A549 (cell line): ENCODE measurements at regions not wholly inside any gene's neighbourhood (a gene's known extent, or its start where the extent isn't known, plus 50 kb on each side); places are given as distances from the start of the nearest gene placed in this dataset.

Experiments
- ATAC-seq, 2 experiments: fragments of 200-7000 bp in 1 of 2; fragments of >200 bp in 1 of 2; cut with Nextera tagmentation in 1 of 2; cut with Tn5 transposase in 1 of 2; 3 replicates each; pipeline versions ENCODE4 v1.8.0 to v1.9.1; 2018 to 2020; ENCODE audit warnings: mild to moderate bottlenecking in 1 of 2, moderate library complexity in 1 of 2
- CTCF ChIA-PET: fragments of 300-600 bp; sonication (Branson Sonifier 250); formaldehyde crosslinking; extraction: SDS; loops from one replicate; lab custom pipeline; 2021; ENCODE audit warnings: antibody characterized with exemption, inconsistent platforms; lab: Yijun Ruan, JAX
- POLR2A ChIA-PET: fragments of 350-600 bp; formaldehyde crosslinking; extraction: SDS; loops from one replicate; lab custom pipeline; 2021; ENCODE audit warnings: antibody characterized with exemption, inconsistent platforms; lab: Yijun Ruan, JAX
- DNase-seq, 2 experiments: peaks; one replicate each; pipeline versions ENCODE4 v3.0.0 to v3.0.0-alpha.2; 2011 to 2016; ENCODE audit warnings: low read depth in 1 of 2, low spot score in 1 of 2
- FAIRE-seq: peaks from 2 replicates; lab custom pipeline; 2011; peaks lifted over from hg19 to GRCh38; lab: Jason Lieb, UNC
- H3K27ac ChIP-seq, 2 experiments: fragments of >200 bp; sonication (Bioruptor Twin); formaldehyde crosslinking; 3 replicates each; pipeline ENCODE4 v1.5.1; 2016 to 2017
- H3K4me1 ChIP-seq: fragments of >200 bp; sonication (Bioruptor Twin); formaldehyde crosslinking; 3 replicates; pipeline ENCODE4 v1.6.1; 2016
- H3K4me2 ChIP-seq: fragments of >200 bp; sonication (Bioruptor Twin); formaldehyde crosslinking; 3 replicates; pipeline ENCODE4 v1.6.1; 2016
- H3K4me3 ChIP-seq: fragments of >200 bp; sonication (Bioruptor Twin); formaldehyde crosslinking; 3 replicates; pipeline ENCODE4 v1.5.1; 2016
- H3K9me3 ChIP-seq: fragments of >200 bp; sonication (Bioruptor Twin); formaldehyde crosslinking; 3 replicates; pipeline ENCODE4 v1.6.1; 2016
- CBX8 ChIP-seq: fragments of 200-600 bp; sonication (generic); IDR thresholded peaks from 2 replicates; pipeline ENCODE4 v1.6.1; 2016
- CEBPB ChIP-seq, 2 experiments: fragments of >200 bp in 1 of 2; sonication (Bioruptor Twin) in 1 of 2; formaldehyde crosslinking in 1 of 2; IDR thresholded peaks; 2 replicates each; pipeline ENCODE4 v1.6.1; 2012 to 2016
- CHD2 ChIP-seq: fragments of 150-350 bp; IDR thresholded peaks from 2 replicates; pipeline ENCODE4 v1.6.1; 2014; ENCODE audit warnings: low read length; ENCODE audit not compliant: partially characterized antibody
- EHF ChIP-seq: fragments of 250-450 bp; sonication (Bioruptor Pico); IDR thresholded peaks from 2 replicates; pipeline ENCODE4 v1.5.0; 2020; ENCODE audit warnings: mild to moderate bottlenecking
- EHMT2 ChIP-seq: fragments of 200-600 bp; sonication (generic); IDR thresholded peaks from 2 replicates; pipeline ENCODE4 v1.6.1; 2016; ENCODE audit warnings: antibody characterized with exemption, low read depth, mild to moderate bottlenecking, moderate library complexity
- EP300 ChIP-seq, 2 experiments: fragments of >200 bp; sonication (Bioruptor Twin); formaldehyde crosslinking; IDR thresholded peaks; 2 replicates in 1 of 2; 3 replicates in 1 of 2; pipeline ENCODE4 v1.6.1; 2016 to 2017
- FOSB ChIP-seq: fragments of 250-450 bp; sonication (Bioruptor Pico); IDR thresholded peaks from 2 replicates; pipeline ENCODE4 v1.5.0; 2020; ENCODE audit warnings: mild to moderate bottlenecking, moderate library complexity
- FOSL2 ChIP-seq, 2 experiments: fragments of 450-650 bp in 1 of 2; fragments of >200 bp in 1 of 2; sonication (Bioruptor Twin) in 1 of 2; formaldehyde crosslinking; IDR thresholded peaks; 2 replicates each; pipeline versions ENCODE4 v1.5.0 to v1.6.1; 2016 to 2020; ENCODE audit warnings: mild to moderate bottlenecking in 1 of 2, moderate library complexity in 1 of 2
- GATA3 ChIP-seq: IDR thresholded peaks from 2 replicates; pipeline ENCODE4 v1.6.1; 2012; ENCODE audit warnings: borderline replicate concordance
- HDAC2 ChIP-seq: fragments of 200-600 bp; sonication (generic); IDR thresholded peaks from 2 replicates; pipeline ENCODE4 v1.6.1; 2016
- HOXB5 ChIP-seq: fragments of 250-450 bp; sonication (Bioruptor Pico); IDR thresholded peaks from 2 replicates; pipeline ENCODE4 v1.5.0; 2020; ENCODE audit warnings: mild to moderate bottlenecking, moderate library complexity
- MAFK ChIP-seq: fragments of 450-650 bp; IDR thresholded peaks from 2 replicates; pipeline ENCODE4 v1.6.1; 2014; ENCODE audit not compliant: partially characterized antibody
- MAZ ChIP-seq: fragments of 150-350 bp; IDR thresholded peaks from 2 replicates; pipeline ENCODE4 v1.6.1; 2014; ENCODE audit warnings: antibody characterized with exemption, low read depth, low read length, borderline replicate concordance
- NPAS2 ChIP-seq: fragments of 250-450 bp; sonication (Bioruptor Pico); IDR thresholded peaks from 2 replicates; pipeline ENCODE4 v1.8.0; 2022; ENCODE audit warnings: mild to moderate bottlenecking, moderate library complexity, borderline replicate concordance
- NR3C1 ChIP-seq: fragments of >200 bp; sonication (Bioruptor Twin); formaldehyde crosslinking; IDR thresholded peaks from 3 replicates; pipeline ENCODE4 v1.6.1; 2017
- PHF8 ChIP-seq: fragments of 200-600 bp; sonication (generic); IDR thresholded peaks from 2 replicates; pipeline ENCODE4 v1.6.1; 2016; ENCODE audit warnings: low read depth, mild to moderate bottlenecking, antibody characterized with exemption, moderate library complexity, borderline replicate concordance
- POLR2A ChIP-seq: IDR thresholded peaks from 2 replicates; pipeline ENCODE4 v1.6.1; 2012; ENCODE audit warnings: mild to moderate bottlenecking, low read length
- RAD21 ChIP-seq, 2 experiments: fragments of >200 bp in 1 of 2; sonication (Bioruptor Twin) in 1 of 2; formaldehyde crosslinking in 1 of 2; IDR thresholded peaks in 1 of 2; conservative IDR thresholded peaks in 1 of 2; 2 replicates in 1 of 2; 3 replicates in 1 of 2; pipeline ENCODE4 v1.6.1; 2012 to 2018; ENCODE audit warnings: inconsistent platforms in 1 of 2
- RARB ChIP-seq: fragments of 250-450 bp; sonication (Bioruptor Pico); IDR thresholded peaks from 2 replicates; pipeline ENCODE4 v1.8.0; 2021; ENCODE audit warnings: mild to moderate bottlenecking, moderate library complexity
- RCOR1 ChIP-seq: fragments of 150-350 bp; IDR thresholded peaks from 2 replicates; pipeline ENCODE4 v1.6.1; 2014; ENCODE audit warnings: antibody characterized with exemption, low read length, low read depth
- SREBF2 ChIP-seq: fragments of 450-650 bp; IDR thresholded peaks from 2 replicates; pipeline ENCODE4 v1.6.1; 2014; ENCODE audit warnings: mild to moderate bottlenecking, moderate library complexity
- ZC3H11A ChIP-seq: fragments of 450-650 bp; IDR thresholded peaks from 2 replicates; pipeline ENCODE4 v1.6.1; 2014; ENCODE audit warnings: antibody characterized with exemption, mild to moderate bottlenecking
- ZSCAN20 ChIP-seq: fragments of 250-450 bp; sonication (Bioruptor Pico); IDR thresholded peaks from 2 replicates; pipeline ENCODE4 v1.8.0; 2022; ENCODE audit warnings: mild to moderate bottlenecking, moderate library complexity
- WGBS: methylation state at CpG from one replicate; pipeline ENCODE4 v1.1.6; 2017; ENCODE audit errors: missing lambda C conversion rate; 5-methylcytosine and 5-hydroxymethylcytosine counted together
- TF ChIP-seq, protein P1 (sequence below): IDR thresholded peaks from 2 replicates; pipeline ENCODE4 v1.6.1; 2012
- TF ChIP-seq, protein P2 (sequence below): IDR thresholded peaks from 2 replicates; pipeline ENCODE4 v1.6.1; 2012; ENCODE audit warnings: low read depth, borderline replicate concordance
- TF ChIP-seq, protein P3 (sequence below): fragments of >200 bp; sonication (Bioruptor Twin); formaldehyde crosslinking; IDR thresholded peaks from 2 replicates; pipeline ENCODE4 v1.6.1; 2016
- TF ChIP-seq, protein P4 (sequence below): IDR thresholded peaks from 2 replicates; pipeline ENCODE4 v1.6.1; 2012
- TF ChIP-seq, protein P5 (sequence below): fragments of 450-650 bp; IDR thresholded peaks from 2 replicates; pipeline ENCODE4 v1.6.1; 2014; ENCODE audit warnings: antibody characterized with exemption
- TF ChIP-seq, protein P6 (sequence below): fragments of 250-450 bp; sonication (Bioruptor Pico); IDR thresholded peaks from 2 replicates; pipeline ENCODE4 v1.5.0; 2020; ENCODE audit warnings: low read depth, mild to moderate bottlenecking, moderate library complexity
- TF ChIP-seq, protein P7 (sequence below): fragments of 250-450 bp; sonication (Bioruptor Pico); IDR thresholded peaks from 2 replicates; pipeline ENCODE4 v1.5.0; 2021; ENCODE audit warnings: mild to moderate bottlenecking, moderate library complexity, borderline replicate concordance

DNA sequence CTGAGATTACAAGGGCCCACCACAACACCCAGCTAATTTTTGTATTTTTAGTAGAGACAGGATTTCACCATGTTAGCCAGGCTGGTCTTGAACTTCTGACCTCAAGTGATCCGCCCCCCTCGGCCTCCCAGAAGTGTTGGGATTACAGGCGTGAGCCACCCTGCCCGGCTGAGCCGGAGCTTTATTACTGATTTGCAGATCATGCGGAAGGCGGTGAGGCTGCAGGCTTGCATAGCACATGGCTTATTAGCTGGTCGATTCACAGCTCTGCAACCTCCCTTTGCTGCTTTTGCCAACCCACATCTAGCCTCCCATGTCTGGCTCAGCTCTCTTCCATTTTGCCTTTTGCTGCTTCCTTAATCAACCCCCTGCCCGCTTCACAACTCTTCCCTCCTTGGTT, 210.3 kb downstream of the VAPA start:
- no peak for ATAC-seq
- Histone ChIP-seq H3K9me3 (peaks cover 10% of the 10 kb centered on the region; the same call in 2 of the 3 replicates), H3K4me2 (no peak overlapping the region), H3K27ac (no peak overlapping the region), H3K4me1 (no peaks in the 10 kb centered on the region), H3K4me3 (no peak overlapping the region)
- ChIA-PET CTCF (interaction anchor here (1.0 kb wide), 1 partner anchor 19 kb away, joined by 3 read pairs; no protein-coding TSS in a partner anchor), POLR2A (no interaction called here)
- TF ChIP-seq RARB (no peak), MAZ (no peak), POLR2A (no peak), NPAS2 (no peak), ZSCAN20 (CRISPR knock-in tag) (no peak), CBX8 (no peak), EHMT2 (no peak), EHF (CRISPR knock-in tag) (no peak), FOSL2 (IDR thresholded peaks at IDR 0.05) (no peak), FOSL2 (CRISPR knock-in tag; IDR thresholded peaks at IDR 0.05) (no peak), HOXB5 (CRISPR knock-in tag) (no peak), NR3C1 (no peak), RCOR1 (no peak), RAD21 (conservative IDR thresholded peaks at IDR 0.05 in 1 of 2, IDR thresholded peaks at IDR 0.05 in 1 of 2) (no peak), HDAC2 (no peak), FOSB (CRISPR knock-in tag) (no peak), EP300 (IDR thresholded peaks at IDR 0.05) (no peak)
- TF ChIP-seq, protein P1, sequence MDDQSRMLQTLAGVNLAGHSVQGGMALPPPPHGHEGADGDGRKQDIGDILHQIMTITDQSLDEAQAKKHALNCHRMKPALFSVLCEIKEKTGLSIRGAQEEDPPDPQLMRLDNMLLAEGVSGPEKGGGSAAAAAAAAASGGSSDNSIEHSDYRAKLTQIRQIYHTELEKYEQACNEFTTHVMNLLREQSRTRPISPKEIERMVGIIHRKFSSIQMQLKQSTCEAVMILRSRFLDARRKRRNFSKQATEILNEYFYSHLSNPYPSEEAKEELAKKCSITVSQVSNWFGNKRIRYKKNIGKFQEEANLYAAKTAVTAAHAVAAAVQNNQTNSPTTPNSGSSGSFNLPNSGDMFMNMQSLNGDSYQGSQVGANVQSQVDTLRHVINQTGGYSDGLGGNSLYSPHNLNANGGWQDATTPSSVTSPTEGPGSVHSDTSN, result no peak
- no peak for FAIRE-seq
- DNase-seq, result no peak
- 92% methylated on average over 5 of the region's 9 CpGs for WGBS

DNA sequence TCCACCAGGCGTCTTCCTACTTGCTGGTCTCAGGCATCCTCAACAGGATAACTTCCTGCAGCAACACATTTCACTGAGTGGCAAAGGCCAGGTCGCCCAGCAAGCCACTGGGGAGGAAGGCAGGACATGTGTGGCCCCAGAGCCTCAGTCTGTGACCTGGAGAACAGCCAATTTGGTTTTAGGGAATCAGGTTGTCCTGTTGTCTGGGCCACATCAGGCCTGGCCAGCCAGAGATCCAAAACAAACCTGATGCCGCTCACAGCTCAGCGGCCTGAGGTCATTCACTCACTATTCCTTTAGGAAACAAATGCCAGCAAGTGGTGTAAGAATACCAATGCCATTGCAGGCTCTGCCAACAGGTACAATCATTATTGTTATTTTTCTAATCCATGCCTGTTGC, 210.7 kb downstream of the VAPA start:
- no peak overlapping the region for H3K4me2 ChIP-seq
- no peak overlapping the region for H3K4me3 ChIP-seq
- CTCF ChIA-PET, result interaction anchor here (1.0 kb wide), 1 partner anchor 18 kb away, joined by 3 read pairs; no protein-coding TSS in a partner anchor
- peaks cover 6% of the 10 kb centered on the region; the same call in 2 of the 3 replicates for H3K9me3 ChIP-seq
- WGBS, result 88% methylated on average over 4 of the region's 4 CpGs
- TF ChIP-seq, protein P1, result no peak
- TF ChIP-seq CEBPB (IDR thresholded peaks at IDR 0.05) (no peak), FOSL2 (IDR thresholded peaks at IDR 0.05) (no peak), FOSL2 (CRISPR knock-in tag; IDR thresholded peaks at IDR 0.05) (no peak), GATA3 (no peak), CHD2 (no peak), CBX8 (no peak)
- TF ChIP-seq, all 56 proteins: peak for 0
- no peak overlapping the region for H3K27ac ChIP-seq
- no peaks in the 10 kb centered on the region for H3K4me1 ChIP-seq
- ATAC-seq (no peak), FAIRE-seq (no peak), DNase-seq (no peak)
- POLR2A ChIA-PET, result no interaction called here

GRCh38 chr18:10124967-10125366, 211.2 kb downstream of the VAPA start:
- FAIRE-seq, result no peak
- Histone ChIP-seq H3K9me3 (peaks cover 4% of the 10 kb centered on the region; the same call in 1 of the 3 replicates), H3K27ac (no peak overlapping the region), H3K4me2 (no peak overlapping the region), H3K4me3 (no peak overlapping the region), H3K4me1 (no peaks in the 10 kb centered on the region)
- CTCF ChIA-PET, result no interaction called here
- POLR2A ChIA-PET, result no interaction called here
- no peak for DNase-seq
- no peak for ATAC-seq
- 68% methylated on average over 3 of the region's 3 CpGs for WGBS
- TF ChIP-seq ZC3H11A, result no peak
- TF ChIP-seq, protein P2, sequence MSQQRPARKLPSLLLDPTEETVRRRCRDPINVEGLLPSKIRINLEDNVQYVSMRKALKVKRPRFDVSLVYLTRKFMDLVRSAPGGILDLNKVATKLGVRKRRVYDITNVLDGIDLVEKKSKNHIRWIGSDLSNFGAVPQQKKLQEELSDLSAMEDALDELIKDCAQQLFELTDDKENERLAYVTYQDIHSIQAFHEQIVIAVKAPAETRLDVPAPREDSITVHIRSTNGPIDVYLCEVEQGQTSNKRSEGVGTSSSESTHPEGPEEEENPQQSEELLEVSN, result no peak
- TF ChIP-seq, protein P3, sequence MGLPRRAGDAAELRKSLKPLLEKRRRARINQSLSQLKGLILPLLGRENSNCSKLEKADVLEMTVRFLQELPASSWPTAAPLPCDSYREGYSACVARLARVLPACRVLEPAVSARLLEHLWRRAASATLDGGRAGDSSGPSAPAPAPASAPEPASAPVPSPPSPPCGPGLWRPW, result no peak
- TF ChIP-seq MAFK, result no peak
- TF ChIP-seq PHF8, result no peak
- no peak for TF ChIP-seq RARB
- TF ChIP-seq, protein P4, sequence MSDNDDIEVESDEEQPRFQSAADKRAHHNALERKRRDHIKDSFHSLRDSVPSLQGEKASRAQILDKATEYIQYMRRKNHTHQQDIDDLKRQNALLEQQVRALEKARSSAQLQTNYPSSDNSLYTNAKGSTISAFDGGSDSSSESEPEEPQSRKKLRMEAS, result no peak
- TF ChIP-seq, protein P5, sequence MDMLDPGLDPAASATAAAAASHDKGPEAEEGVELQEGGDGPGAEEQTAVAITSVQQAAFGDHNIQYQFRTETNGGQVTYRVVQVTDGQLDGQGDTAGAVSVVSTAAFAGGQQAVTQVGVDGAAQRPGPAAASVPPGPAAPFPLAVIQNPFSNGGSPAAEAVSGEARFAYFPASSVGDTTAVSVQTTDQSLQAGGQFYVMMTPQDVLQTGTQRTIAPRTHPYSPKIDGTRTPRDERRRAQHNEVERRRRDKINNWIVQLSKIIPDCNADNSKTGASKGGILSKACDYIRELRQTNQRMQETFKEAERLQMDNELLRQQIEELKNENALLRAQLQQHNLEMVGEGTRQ, result no peak
- TF ChIP-seq, protein P6, sequence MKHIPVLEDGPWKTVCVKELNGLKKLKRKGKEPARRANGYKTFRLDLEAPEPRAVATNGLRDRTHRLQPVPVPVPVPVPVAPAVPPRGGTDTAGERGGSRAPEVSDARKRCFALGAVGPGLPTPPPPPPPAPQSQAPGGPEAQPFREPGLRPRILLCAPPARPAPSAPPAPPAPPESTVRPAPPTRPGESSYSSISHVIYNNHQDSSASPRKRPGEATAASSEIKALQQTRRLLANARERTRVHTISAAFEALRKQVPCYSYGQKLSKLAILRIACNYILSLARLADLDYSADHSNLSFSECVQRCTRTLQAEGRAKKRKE, result no peak
- TF ChIP-seq, protein P7, sequence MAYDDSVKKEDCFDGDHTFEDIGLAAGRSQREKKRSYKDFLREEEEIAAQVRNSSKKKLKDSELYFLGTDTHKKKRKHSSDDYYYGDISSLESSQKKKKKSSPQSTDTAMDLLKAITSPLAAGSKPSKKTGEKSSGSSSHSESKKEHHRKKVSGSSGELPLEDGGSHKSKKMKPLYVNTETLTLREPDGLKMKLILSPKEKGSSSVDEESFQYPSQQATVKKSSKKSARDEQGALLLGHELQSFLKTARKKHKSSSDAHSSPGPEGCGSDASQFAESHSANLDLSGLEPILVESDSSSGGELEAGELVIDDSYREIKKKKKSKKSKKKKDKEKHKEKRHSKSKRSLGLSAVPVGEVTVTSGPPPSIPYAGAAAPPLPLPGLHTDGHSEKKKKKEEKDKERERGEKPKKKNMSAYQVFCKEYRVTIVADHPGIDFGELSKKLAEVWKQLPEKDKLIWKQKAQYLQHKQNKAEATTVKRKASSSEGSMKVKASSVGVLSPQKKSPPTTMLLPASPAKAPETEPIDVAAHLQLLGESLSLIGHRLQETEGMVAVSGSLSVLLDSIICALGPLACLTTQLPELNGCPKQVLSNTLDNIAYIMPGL (CRISPR knock-in tag), result no peak
- TF ChIP-seq SREBF2, result no peak
